ENCODE measurements at regions not wholly inside any gene's neighbourhood (a gene's known extent, or its start where the extent isn't known, plus 50 kb on each side); places are given as distances from the start of the nearest gene placed in this dataset.
A peak's percentile ranks its signal among the peaks of the same experiment; 100 is the strongest.
"Not testable (repeated sequence)": the region's sequence is repeated elsewhere in the genome, so short reads cannot be mapped to it uniquely, and the experiment has no call there.

- H3K4me3 ChIP-seq (ENCODE audit: low read depth, low read length) = no peak overlapping the region
- H3K9ac ChIP-seq (ENCODE audit: low read depth, low read length) = no peak overlapping the region
- H3K4me1 ChIP-seq (ENCODE audit: control insufficient read depth, insufficient read depth, low read length) = no peaks in the 10 kb centered on the region
- H3K9me3 ChIP-seq (ENCODE audit: control insufficient read depth, insufficient read depth, low read length) = peaks cover 30% of the 10 kb centered on the region
- H3K27ac ChIP-seq (ENCODE audit: low read depth, low read length) = no peak overlapping the region
- H3K27me3 ChIP-seq (ENCODE audit: control insufficient read depth, insufficient read depth, low read length) = no peaks in the 10 kb centered on the region
- H3K36me3 ChIP-seq (ENCODE audit: control insufficient read depth, insufficient read depth, low read length) = no peaks in the 10 kb centered on the region
Measured at GRCh38 chrX:151042842-151043241, 59.7 kb downstream of the HMGB3 start.

- H3K4me3 ChIP-seq (ENCODE audit: low read depth, low read length); H3K36me3 ChIP-seq (ENCODE audit: control insufficient read depth, insufficient read depth, low read length); H3K27ac ChIP-seq (ENCODE audit: low read depth, low read length); H3K9ac ChIP-seq (ENCODE audit: low read depth, low read length); H3K4me1 ChIP-seq (ENCODE audit: control insufficient read depth, insufficient read depth, low read length); H3K27me3 ChIP-seq (ENCODE audit: control insufficient read depth, insufficient read depth, low read length); H3K9me3 ChIP-seq (ENCODE audit: control insufficient read depth, insufficient read depth, low read length): not testable (repeated sequence)
Measured at GRCh38 chrX:151066373-151066772, 83.2 kb downstream of the HMGB3 start.

DNA sequence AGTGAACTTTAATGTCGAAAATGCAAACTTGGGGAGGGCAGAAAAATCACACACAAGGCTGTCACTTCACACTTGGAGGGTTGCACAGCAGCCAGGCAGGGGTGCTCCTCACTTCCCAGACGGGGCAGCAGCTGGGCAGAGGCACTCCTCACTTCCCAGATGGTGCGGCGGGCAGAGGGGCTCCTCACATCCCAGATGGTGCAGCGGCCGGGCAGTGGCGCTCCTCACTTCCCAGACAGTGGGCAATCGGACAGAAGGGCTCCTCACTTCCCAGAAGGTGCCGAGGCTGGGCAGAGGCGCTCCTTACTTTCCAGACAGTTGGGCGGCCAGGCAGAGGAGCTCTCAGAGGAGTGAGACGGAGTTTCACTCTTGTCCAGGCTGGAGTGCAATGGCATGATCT, 90.6 kb downstream of the HMGB3 start:
- no peaks in the 10 kb centered on the region for H3K4me1 ChIP-seq (ENCODE audit: control insufficient read depth, insufficient read depth, low read length)
- peaks cover 12% of the 10 kb centered on the region for H3K9me3 ChIP-seq (ENCODE audit: control insufficient read depth, insufficient read depth, low read length)
- H3K36me3 ChIP-seq (ENCODE audit: control insufficient read depth, insufficient read depth, low read length) = no peaks in the 10 kb centered on the region
- no peaks in the 10 kb centered on the region for H3K27me3 ChIP-seq (ENCODE audit: control insufficient read depth, insufficient read depth, low read length)
- H3K9ac ChIP-seq (ENCODE audit: low read depth, low read length) = no peak overlapping the region
- H3K4me3 ChIP-seq (ENCODE audit: low read depth, low read length) = no peak overlapping the region
- H3K27ac ChIP-seq (ENCODE audit: low read depth, low read length) = no peak overlapping the region

DNA sequence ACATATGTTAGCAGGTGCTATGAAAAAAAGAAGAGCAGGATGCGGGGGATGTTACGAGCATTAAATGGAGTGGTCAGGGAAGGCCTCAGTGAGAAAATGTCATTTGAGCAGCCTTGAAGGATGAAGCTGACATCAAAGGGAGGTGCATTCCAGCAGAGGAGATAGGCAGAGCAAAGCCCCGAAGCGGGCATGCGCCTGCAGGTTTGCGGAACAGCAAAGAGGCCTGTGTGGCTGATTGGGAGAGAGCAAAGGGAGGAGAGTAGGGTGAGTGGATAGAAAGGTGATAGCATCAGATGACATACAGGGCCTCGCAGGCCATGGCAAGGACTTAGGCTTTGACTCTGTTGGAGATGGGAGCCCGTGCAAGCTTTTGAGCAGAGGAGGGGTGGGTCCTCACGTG, 95.4 kb upstream of the GPR50 start:
- peaks cover 6% of the 10 kb centered on the region; the same call in 1 of the 2 replicates for H3K4me1 ChIP-seq (ENCODE audit: control insufficient read depth, insufficient read depth, low read length)
- H3K9me3 ChIP-seq (ENCODE audit: control insufficient read depth, insufficient read depth, low read length) = peaks cover 3% of the 10 kb centered on the region; the same call in 1 of the 2 replicates
- H3K27ac ChIP-seq (ENCODE audit: low read depth, low read length) = no peak overlapping the region
- H3K36me3 ChIP-seq (ENCODE audit: control insufficient read depth, insufficient read depth, low read length) = no peaks in the 10 kb centered on the region
- peaks cover 17% of the 10 kb centered on the region for H3K27me3 ChIP-seq (ENCODE audit: control insufficient read depth, insufficient read depth, low read length)
- H3K4me3 ChIP-seq (ENCODE audit: low read depth, low read length) = no peak overlapping the region
- no peak overlapping the region for H3K9ac ChIP-seq (ENCODE audit: low read depth, low read length)

GRCh38 chrX:151082077-151082948, 94.1 kb upstream of the GPR50 start:
- peak overlapping the region; percentile 48; the same call in 1 of the 2 replicates for H3K9ac ChIP-seq (ENCODE audit: low read depth, low read length)
- H3K9me3 ChIP-seq (ENCODE audit: control insufficient read depth, insufficient read depth, low read length) = peaks cover 3% of the 10 kb centered on the region; the same call in 1 of the 2 replicates
- H3K27ac ChIP-seq (ENCODE audit: low read depth, low read length) = no peak overlapping the region
- H3K4me1 ChIP-seq (ENCODE audit: control insufficient read depth, insufficient read depth, low read length) = peaks cover 6% of the 10 kb centered on the region; the same call in 1 of the 2 replicates
- H3K4me3 ChIP-seq (ENCODE audit: low read depth, low read length) = peak overlapping the region; percentile 58
- peaks cover 17% of the 10 kb centered on the region for H3K27me3 ChIP-seq (ENCODE audit: control insufficient read depth, insufficient read depth, low read length)
- H3K36me3 ChIP-seq (ENCODE audit: control insufficient read depth, insufficient read depth, low read length) = no peaks in the 10 kb centered on the region

DNA sequence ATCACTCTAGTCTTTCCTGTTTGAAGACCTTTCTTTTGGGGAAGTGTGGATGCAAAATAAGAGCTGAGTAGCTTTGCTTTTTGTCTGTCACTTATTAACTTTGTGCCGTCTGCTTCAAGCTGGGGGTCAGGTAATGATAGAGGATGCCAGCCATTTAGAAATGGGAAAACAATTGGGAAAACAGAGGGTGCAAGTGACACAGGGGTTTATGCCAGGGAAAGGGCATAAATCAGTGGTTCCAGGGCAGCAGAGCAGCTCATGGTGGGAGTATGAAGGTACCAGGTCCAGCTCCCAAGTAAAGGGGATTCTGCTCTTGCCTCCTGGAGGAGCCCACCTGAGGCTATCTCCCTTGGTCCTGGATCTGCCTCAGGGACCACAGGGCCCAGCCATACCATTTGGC, 91.9 kb upstream of the GPR50 start:
- peaks cover 6% of the 10 kb centered on the region; the same call in 1 of the 2 replicates for H3K4me1 ChIP-seq (ENCODE audit: control insufficient read depth, insufficient read depth, low read length)
- no peak overlapping the region for H3K4me3 ChIP-seq (ENCODE audit: low read depth, low read length)
- H3K9ac ChIP-seq (ENCODE audit: low read depth, low read length) = no peak overlapping the region
- no peak overlapping the region for H3K27ac ChIP-seq (ENCODE audit: low read depth, low read length)
- H3K9me3 ChIP-seq (ENCODE audit: control insufficient read depth, insufficient read depth, low read length) = peaks cover 7% of the 10 kb centered on the region; the same call in 1 of the 2 replicates
- H3K36me3 ChIP-seq (ENCODE audit: control insufficient read depth, insufficient read depth, low read length) = no peaks in the 10 kb centered on the region
- H3K27me3 ChIP-seq (ENCODE audit: control insufficient read depth, insufficient read depth, low read length) = peaks cover 17% of the 10 kb centered on the region

DNA sequence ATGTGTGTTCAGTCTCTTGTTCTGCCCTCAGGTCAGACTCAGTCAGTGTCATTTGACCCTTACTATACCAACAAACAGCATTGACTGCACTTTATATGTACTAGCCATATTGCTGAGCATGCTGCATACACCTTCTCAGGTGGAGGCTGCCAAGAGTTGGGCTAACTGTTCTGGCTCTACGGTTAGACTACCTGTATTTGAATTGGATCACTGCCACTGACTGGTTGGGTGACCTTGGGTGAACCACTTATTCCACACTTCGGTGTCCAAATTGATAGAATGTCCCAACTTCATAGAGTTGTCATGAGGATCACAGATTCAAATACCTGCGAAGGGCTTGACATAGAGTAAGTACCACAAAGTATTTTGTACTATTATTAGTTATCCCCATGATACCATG, 91.2 kb upstream of the GPR50 start:
- no peaks in the 10 kb centered on the region for H3K36me3 ChIP-seq (ENCODE audit: control insufficient read depth, insufficient read depth, low read length)
- peaks cover 7% of the 10 kb centered on the region; the same call in 1 of the 2 replicates for H3K9me3 ChIP-seq (ENCODE audit: control insufficient read depth, insufficient read depth, low read length)
- no peak overlapping the region for H3K4me3 ChIP-seq (ENCODE audit: low read depth, low read length)
- peaks cover 6% of the 10 kb centered on the region; the same call in 1 of the 2 replicates for H3K4me1 ChIP-seq (ENCODE audit: control insufficient read depth, insufficient read depth, low read length)
- peaks cover 16% of the 10 kb centered on the region for H3K27me3 ChIP-seq (ENCODE audit: control insufficient read depth, insufficient read depth, low read length)
- H3K9ac ChIP-seq (ENCODE audit: low read depth, low read length) = no peak overlapping the region
- H3K27ac ChIP-seq (ENCODE audit: low read depth, low read length) = no peak overlapping the region

DNA sequence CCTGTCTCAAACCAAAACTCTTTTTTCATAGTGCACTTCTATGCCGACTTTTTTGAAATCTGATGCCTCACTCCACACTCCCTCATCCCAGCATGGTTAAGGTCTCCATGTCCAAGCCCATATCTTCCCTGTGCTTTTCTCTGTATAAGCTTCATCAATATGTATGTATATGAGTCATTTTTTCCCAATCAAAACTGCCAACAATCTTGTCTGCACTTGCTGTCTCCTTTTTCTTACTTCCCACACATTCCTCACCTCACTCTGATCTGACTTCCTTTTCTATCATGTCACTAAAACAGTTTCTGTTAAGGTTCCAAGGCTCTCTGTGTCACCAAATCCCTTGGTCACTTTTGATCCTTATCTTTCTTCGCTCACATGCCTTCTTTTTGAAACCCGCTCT, 88.2 kb upstream of the GPR50 start:
- H3K27me3 ChIP-seq (ENCODE audit: control insufficient read depth, insufficient read depth, low read length) = no peaks in the 10 kb centered on the region
- no peak overlapping the region for H3K4me3 ChIP-seq (ENCODE audit: low read depth, low read length)
- H3K9ac ChIP-seq (ENCODE audit: low read depth, low read length) = no peak overlapping the region
- H3K36me3 ChIP-seq (ENCODE audit: control insufficient read depth, insufficient read depth, low read length) = no peaks in the 10 kb centered on the region
- no peak overlapping the region for H3K27ac ChIP-seq (ENCODE audit: low read depth, low read length)
- peaks cover 11% of the 10 kb centered on the region; the same call in 1 of the 2 replicates for H3K9me3 ChIP-seq (ENCODE audit: control insufficient read depth, insufficient read depth, low read length)
- H3K4me1 ChIP-seq (ENCODE audit: control insufficient read depth, insufficient read depth, low read length) = no peaks in the 10 kb centered on the region

DNA sequence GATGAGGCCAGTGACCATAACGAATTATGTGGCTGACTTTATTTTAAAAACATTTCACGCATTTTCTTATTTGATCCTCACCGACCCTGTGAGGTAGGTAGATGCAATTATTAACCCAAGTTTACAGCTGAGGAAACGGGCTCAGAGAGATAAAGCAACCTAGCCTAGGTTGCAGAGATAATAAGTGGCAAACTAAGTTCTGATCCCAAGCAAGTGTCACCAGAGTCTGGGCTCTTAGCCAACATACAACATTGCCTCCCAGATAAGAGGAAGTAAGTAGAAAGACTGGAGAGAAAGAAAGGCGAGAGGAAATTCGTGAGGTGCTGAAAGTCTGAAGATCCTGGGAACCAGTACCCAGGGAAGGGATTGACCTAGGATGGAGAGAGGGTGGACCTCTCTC, 77.4 kb upstream of the GPR50 start:
- Histone ChIP-seq H3K9me3 (ENCODE audit: control insufficient read depth, insufficient read depth, low read length) (peaks cover 33% of the 10 kb centered on the region), H3K27me3 (ENCODE audit: control insufficient read depth, insufficient read depth, low read length) (no peaks in the 10 kb centered on the region), H3K4me3 (ENCODE audit: low read depth, low read length) (no peak overlapping the region), H3K4me1 (ENCODE audit: control insufficient read depth, insufficient read depth, low read length) (no peaks in the 10 kb centered on the region), H3K36me3 (ENCODE audit: control insufficient read depth, insufficient read depth, low read length) (no peaks in the 10 kb centered on the region), H3K9ac (ENCODE audit: low read depth, low read length) (no peak overlapping the region), H3K27ac (ENCODE audit: low read depth, low read length) (no peak overlapping the region)

- Histone ChIP-seq H3K4me1 (ENCODE audit: control insufficient read depth, insufficient read depth, low read length) (no peaks in the 10 kb centered on the region), H3K27me3 (ENCODE audit: control insufficient read depth, insufficient read depth, low read length) (no peaks in the 10 kb centered on the region), H3K9ac (ENCODE audit: low read depth, low read length) (no peak overlapping the region), H3K36me3 (ENCODE audit: control insufficient read depth, insufficient read depth, low read length) (no peaks in the 10 kb centered on the region), H3K27ac (ENCODE audit: low read depth, low read length) (no peak overlapping the region), H3K4me3 (ENCODE audit: low read depth, low read length) (no peak overlapping the region), H3K9me3 (ENCODE audit: control insufficient read depth, insufficient read depth, low read length) (peaks cover 29% of the 10 kb centered on the region; the same call in 1 of the 2 replicates)
Measured at GRCh38 chrX:151100799-151101198, 75.6 kb upstream of the GPR50 start.

GRCh38 chrX:151113200-151113599, 63.2 kb upstream of the GPR50 start:
- H3K27me3 ChIP-seq (ENCODE audit: control insufficient read depth, insufficient read depth, low read length); H3K4me3 ChIP-seq (ENCODE audit: low read depth, low read length); H3K9ac ChIP-seq (ENCODE audit: low read depth, low read length); H3K27ac ChIP-seq (ENCODE audit: low read depth, low read length); H3K36me3 ChIP-seq (ENCODE audit: control insufficient read depth, insufficient read depth, low read length); H3K4me1 ChIP-seq (ENCODE audit: control insufficient read depth, insufficient read depth, low read length): not testable (repeated sequence)
- peaks cover 34% of the 10 kb centered on the region for H3K9me3 ChIP-seq (ENCODE audit: control insufficient read depth, insufficient read depth, low read length)

Measured in HUES48 (cell line).